OCI-LY7 (cell line): ENCODE measurements at regions not wholly inside any gene's neighbourhood (a gene's known extent, or its start where the extent isn't known, plus 50 kb on each side); places are given as distances from the start of the nearest gene placed in this dataset.

Source experiments
- BruUV-seq: library from RNA; stranded (reverse); fragments of 400-500 nt; replicated peaks from 2 replicates; lab custom pipeline; 2021; lab: Mats Ljungman, UMichigan
- CTCF ChIA-PET: fragments of 300-600 bp; sonication (Branson Sonifier 250); formaldehyde crosslinking; loops from one replicate; lab custom pipeline; 2022; ENCODE audit warnings: antibody characterized with exemption; ENCODE audit not compliant: unreplicated experiment; lab: Charles Lee
- POLR2A ChIA-PET: fragments of 300-600 bp; sonication (Branson Sonifier 250); formaldehyde crosslinking; loops from one replicate; lab custom pipeline; 2022; ENCODE audit warnings: antibody characterized with exemption; lab: Charles Lee
- DNase-seq: peaks from one replicate; pipeline ENCODE4 v3.0.0-alpha.2; 2015; ENCODE audit warnings: low spot score
- H2AFZ ChIP-seq: fragments of 200-600 bp; sonication (generic), shearing (Covaris generic); 2 replicates; pipeline ENCODE4 v1.6.1; 2014; ENCODE audit warnings: mild to moderate bottlenecking, antibody characterized with exemption, low read length, moderate library complexity
- H3K27ac ChIP-seq: fragments of 200-600 bp; sonication (generic); 2 replicates; pipeline ENCODE4 v1.5.1; 2014; ENCODE audit warnings: mixed run types, low read depth, mild to moderate bottlenecking, moderate library complexity, low read length, inconsistent platforms; ENCODE audit not compliant: poor library complexity, severe bottlenecking
- H3K36me3 ChIP-seq: fragments of 200-600 bp; sonication (generic); 2 replicates; pipeline ENCODE4 v1.6.1; 2014; ENCODE audit warnings: mild to moderate bottlenecking, antibody characterized with exemption, low read length, moderate library complexity, mixed read lengths; ENCODE audit not compliant: insufficient read depth
- H3K4me1 ChIP-seq: fragments of 200-600 bp; sonication (generic); 2 replicates; pipeline ENCODE4 v1.5.1; 2014; ENCODE audit warnings: mild to moderate bottlenecking, low read length; ENCODE audit not compliant: insufficient read depth, poor library complexity, severe bottlenecking
- H3K4me2 ChIP-seq: fragments of 200-600 bp; sonication (generic); 2 replicates; pipeline ENCODE4 v1.6.1; 2014; ENCODE audit warnings: mild to moderate bottlenecking, low read length
- H3K4me3 ChIP-seq: fragments of 200-600 bp; sonication (generic); 2 replicates; pipeline ENCODE4 v1.5.1; 2014; ENCODE audit warnings: mild to moderate bottlenecking, low read depth, low read length; ENCODE audit not compliant: poor library complexity, severe bottlenecking
- H3K79me2 ChIP-seq: fragments of 200-600 bp; sonication (generic); 2 replicates; pipeline ENCODE4 v1.6.1; 2016; ENCODE audit warnings: low read depth, mild to moderate bottlenecking, low read length, moderate library complexity, mixed read lengths; ENCODE audit not compliant: insufficient read depth
- H3K9me2 ChIP-seq: fragments of 200-600 bp; sonication (generic); 2 replicates; pipeline ENCODE4 v1.6.1; 2016; ENCODE audit warnings: mild to moderate bottlenecking, low read length, mixed read lengths; ENCODE audit not compliant: insufficient read depth
- H3K9me3 ChIP-seq: fragments of 200-600 bp; sonication (generic); 2 replicates; pipeline ENCODE4 v1.6.1; 2014; ENCODE audit warnings: mild to moderate bottlenecking, mixed run types, low read length, mixed read lengths
- H4K20me1 ChIP-seq: fragments of 200-600 bp; sonication (generic); 2 replicates; pipeline ENCODE4 v1.6.1; 2014; ENCODE audit warnings: mild to moderate bottlenecking, antibody characterized with exemption, low read length, moderate library complexity, mixed read lengths; ENCODE audit not compliant: insufficient read depth
- EZH2phosphoT487 ChIP-seq: fragments of 200-600 bp; sonication (generic); IDR thresholded peaks from 2 replicates; pipeline ENCODE4 v1.6.1; 2018; ENCODE audit warnings: low read depth, borderline replicate concordance, mild to moderate bottlenecking, mixed run types, antibody characterized with exemption, low read length, moderate library complexity, mixed read lengths
- intact Hi-C: fragments of 100-400 bp; cut with micrococcal nuclease; formaldehyde crosslinking; loops from one replicate; pipeline ENCODE4 v1.10.0; 2022; ENCODE audit not compliant: unreplicated experiment
- TF ChIP-seq, protein P1 (sequence below): fragments of 200-600 bp; sonication (generic); conservative IDR thresholded peaks from 2 replicates; pipeline ENCODE4 v1.5.1; 2014; ENCODE audit warnings: mild to moderate bottlenecking, antibody characterized with exemption, low read length, moderate library complexity, mixed read lengths

DNA sequence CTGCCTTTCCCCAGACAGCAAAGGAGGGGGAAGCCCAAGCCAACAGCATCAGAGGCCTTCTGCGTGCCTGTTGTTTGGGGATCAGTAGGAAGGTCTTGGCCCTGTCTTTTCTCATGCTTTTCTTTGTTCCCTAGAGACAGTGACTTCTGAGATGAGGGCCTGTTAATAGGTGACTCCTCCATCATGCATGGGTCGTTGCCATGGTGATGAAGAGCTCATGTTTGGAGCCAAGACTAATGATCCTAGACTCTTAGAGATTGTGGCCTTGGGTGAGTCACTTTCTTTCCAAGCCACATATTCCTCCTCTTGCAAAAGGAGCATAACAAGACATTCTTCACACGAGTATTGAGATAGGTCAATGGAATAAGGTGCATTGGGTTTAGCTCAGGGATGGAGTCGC is 201.1 kb upstream of the ASIC2 start:
- Histone ChIP-seq H3K9me3 (no peaks in the 10 kb centered on the region), H3K9me2 (no peaks in the 10 kb centered on the region), H3K4me2 (no peak overlapping the region), H3K27ac (no peak overlapping the region), H3K4me1 (no peaks in the 10 kb centered on the region), H3K36me3 (no peaks in the 10 kb centered on the region), H2AFZ (no peak overlapping the region), H4K20me1 (no peaks in the 10 kb centered on the region), H3K79me2 (no peaks in the 10 kb centered on the region), H3K4me3 (no peak overlapping the region)
- TF ChIP-seq, protein P1, sequence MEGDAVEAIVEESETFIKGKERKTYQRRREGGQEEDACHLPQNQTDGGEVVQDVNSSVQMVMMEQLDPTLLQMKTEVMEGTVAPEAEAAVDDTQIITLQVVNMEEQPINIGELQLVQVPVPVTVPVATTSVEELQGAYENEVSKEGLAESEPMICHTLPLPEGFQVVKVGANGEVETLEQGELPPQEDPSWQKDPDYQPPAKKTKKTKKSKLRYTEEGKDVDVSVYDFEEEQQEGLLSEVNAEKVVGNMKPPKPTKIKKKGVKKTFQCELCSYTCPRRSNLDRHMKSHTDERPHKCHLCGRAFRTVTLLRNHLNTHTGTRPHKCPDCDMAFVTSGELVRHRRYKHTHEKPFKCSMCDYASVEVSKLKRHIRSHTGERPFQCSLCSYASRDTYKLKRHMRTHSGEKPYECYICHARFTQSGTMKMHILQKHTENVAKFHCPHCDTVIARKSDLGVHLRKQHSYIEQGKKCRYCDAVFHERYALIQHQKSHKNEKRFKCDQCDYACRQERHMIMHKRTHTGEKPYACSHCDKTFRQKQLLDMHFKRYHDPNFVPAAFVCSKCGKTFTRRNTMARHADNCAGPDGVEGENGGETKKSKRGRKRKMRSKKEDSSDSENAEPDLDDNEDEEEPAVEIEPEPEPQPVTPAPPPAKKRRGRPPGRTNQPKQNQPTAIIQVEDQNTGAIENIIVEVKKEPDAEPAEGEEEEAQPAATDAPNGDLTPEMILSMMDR, result no peak
- no peak for TF ChIP-seq EZH2phosphoT487
- no peak for DNase-seq
- intact Hi-C loops, result no loop called here
- CTCF ChIA-PET, result no interaction called here
- POLR2A ChIA-PET, result no interaction called here
- BruUV-seq, result no TSS peak

DNA sequence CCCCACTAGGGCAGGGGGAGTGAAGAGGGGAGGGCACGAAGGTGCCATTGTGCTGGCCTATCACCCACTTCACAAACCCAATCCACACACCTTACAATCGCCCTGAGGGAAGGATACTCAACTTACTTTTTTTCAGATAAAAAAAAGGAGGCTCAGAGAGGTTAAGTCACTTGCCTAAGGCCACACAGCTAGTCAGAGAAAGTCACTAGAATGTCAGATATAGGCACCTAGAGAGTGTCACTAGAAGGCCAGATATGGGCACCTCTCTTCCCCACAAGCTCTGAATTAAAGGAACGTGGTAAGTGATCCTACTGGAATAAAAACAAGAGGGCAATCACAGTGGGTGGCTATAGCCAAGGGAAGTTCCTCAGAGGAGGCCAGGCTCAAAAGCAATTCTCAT is 204.5 kb upstream of the ASIC2 start:
- Histone ChIP-seq H3K4me2 (no peak overlapping the region), H2AFZ (no peak overlapping the region), H3K4me1 (no peaks in the 10 kb centered on the region), H3K9me2 (no peaks in the 10 kb centered on the region), H3K9me3 (no peaks in the 10 kb centered on the region), H3K36me3 (no peaks in the 10 kb centered on the region), H4K20me1 (no peaks in the 10 kb centered on the region), H3K27ac (no peak overlapping the region), H3K79me2 (no peaks in the 10 kb centered on the region), H3K4me3 (no peak overlapping the region)
- intact Hi-C loops, result no loop called here
- BruUV-seq, result no TSS peak
- ChIA-PET POLR2A (interaction anchor here (0.7 kb wide), 1 partner anchor 325 kb away, joined by 3 read pairs; no protein-coding TSS in a partner anchor), CTCF (no interaction called here)
- no peak for TF ChIP-seq EZH2phosphoT487
- TF ChIP-seq, protein P1, result no peak
- no peak for DNase-seq

DNA sequence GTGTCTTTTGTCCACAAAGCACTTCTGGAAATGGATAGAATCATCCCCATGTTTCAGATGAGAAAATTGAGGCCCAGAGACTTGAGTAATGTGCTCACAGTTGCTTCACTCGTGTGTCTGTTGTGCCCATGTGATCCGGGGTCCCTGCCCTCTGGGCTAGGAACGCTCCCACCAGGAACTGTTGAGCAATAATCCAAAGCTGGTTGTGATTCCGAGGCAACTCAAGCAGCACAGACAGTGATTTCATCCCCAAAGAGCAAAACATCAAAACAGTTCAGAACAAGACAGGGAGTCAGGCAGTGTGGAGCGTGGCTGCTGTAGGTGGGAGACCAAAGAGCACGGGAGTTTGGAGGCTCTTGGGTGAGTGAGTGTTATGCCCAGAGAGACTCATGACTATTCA is 205.0 kb upstream of the ASIC2 start:
- H3K9me3 ChIP-seq, result no peaks in the 10 kb centered on the region
- no peaks in the 10 kb centered on the region for H3K79me2 ChIP-seq
- no peak overlapping the region for H3K4me2 ChIP-seq
- no peaks in the 10 kb centered on the region for H4K20me1 ChIP-seq
- no peak for DNase-seq
- H3K27ac ChIP-seq, result no peak overlapping the region
- intact Hi-C loops, result no loop called here
- no peak for TF ChIP-seq EZH2phosphoT487
- TF ChIP-seq, protein P1, result no peak
- H3K4me1 ChIP-seq, result no peaks in the 10 kb centered on the region
- ChIA-PET POLR2A (no interaction called here), CTCF (no interaction called here)
- no TSS peak for BruUV-seq
- no peak overlapping the region for H2AFZ ChIP-seq
- H3K4me3 ChIP-seq, result no peak overlapping the region
- no peaks in the 10 kb centered on the region for H3K9me2 ChIP-seq
- no peaks in the 10 kb centered on the region for H3K36me3 ChIP-seq
